HEK293 (cell line): ENCODE measurements at regions not wholly inside any gene's neighbourhood (a gene's known extent, or its start where the extent isn't known, plus 50 kb on each side); places are given as distances from the start of the nearest gene placed in this dataset.

Experiments used
- TCF7L2 ChIP-seq: IDR thresholded peaks from 2 replicates; pipeline ENCODE4 v1.6.1; 2011; ENCODE audit warnings: low read depth, mild to moderate bottlenecking, inconsistent platforms, low read length, moderate library complexity, borderline replicate concordance
- TF ChIP-seq, protein P1 (sequence below): fragments of 450-650 bp; formaldehyde crosslinking; IDR thresholded peaks from 2 replicates; pipeline ENCODE4 v1.5.1; 2016; ENCODE audit warnings: missing biosample characterization, missing genetic modification characterization

DNA sequence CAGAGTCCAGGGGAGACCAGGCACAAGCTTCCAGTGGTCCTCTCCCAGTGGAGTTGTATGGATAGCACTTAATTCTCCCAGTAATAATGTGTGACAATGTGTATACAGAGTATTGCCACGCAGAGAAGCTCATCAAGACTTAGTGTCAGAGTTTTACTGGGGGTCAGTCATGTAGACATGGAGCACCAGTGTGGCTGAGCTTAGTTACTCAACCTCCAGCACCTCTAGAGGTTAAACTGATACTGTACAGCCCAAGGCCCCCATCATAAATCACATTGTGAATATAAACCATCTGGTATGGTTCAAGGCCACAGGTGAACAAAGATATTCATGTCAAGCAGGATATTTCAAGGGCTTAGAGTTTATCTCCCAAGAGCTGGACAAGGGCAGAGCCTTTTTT lies 378.1 kb upstream of the TMPO start:
- TF ChIP-seq TCF7L2, result no peak
- TF ChIP-seq, protein P1, sequence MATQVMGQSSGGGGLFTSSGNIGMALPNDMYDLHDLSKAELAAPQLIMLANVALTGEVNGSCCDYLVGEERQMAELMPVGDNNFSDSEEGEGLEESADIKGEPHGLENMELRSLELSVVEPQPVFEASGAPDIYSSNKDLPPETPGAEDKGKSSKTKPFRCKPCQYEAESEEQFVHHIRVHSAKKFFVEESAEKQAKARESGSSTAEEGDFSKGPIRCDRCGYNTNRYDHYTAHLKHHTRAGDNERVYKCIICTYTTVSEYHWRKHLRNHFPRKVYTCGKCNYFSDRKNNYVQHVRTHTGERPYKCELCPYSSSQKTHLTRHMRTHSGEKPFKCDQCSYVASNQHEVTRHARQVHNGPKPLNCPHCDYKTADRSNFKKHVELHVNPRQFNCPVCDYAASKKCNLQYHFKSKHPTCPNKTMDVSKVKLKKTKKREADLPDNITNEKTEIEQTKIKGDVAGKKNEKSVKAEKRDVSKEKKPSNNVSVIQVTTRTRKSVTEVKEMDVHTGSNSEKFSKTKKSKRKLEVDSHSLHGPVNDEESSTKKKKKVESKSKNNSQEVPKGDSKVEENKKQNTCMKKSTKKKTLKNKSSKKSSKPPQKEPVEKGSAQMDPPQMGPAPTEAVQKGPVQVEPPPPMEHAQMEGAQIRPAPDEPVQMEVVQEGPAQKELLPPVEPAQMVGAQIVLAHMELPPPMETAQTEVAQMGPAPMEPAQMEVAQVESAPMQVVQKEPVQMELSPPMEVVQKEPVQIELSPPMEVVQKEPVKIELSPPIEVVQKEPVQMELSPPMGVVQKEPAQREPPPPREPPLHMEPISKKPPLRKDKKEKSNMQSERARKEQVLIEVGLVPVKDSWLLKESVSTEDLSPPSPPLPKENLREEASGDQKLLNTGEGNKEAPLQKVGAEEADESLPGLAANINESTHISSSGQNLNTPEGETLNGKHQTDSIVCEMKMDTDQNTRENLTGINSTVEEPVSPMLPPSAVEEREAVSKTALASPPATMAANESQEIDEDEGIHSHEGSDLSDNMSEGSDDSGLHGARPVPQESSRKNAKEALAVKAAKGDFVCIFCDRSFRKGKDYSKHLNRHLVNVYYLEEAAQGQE, result no peak
